ENCODE measurements at regions not wholly inside any gene's neighbourhood (a gene's known extent, or its start where the extent isn't known, plus 50 kb on each side); places are given as distances from the start of the nearest gene placed in this dataset.

- no peak for DNase-seq (ENCODE audit: low spot score)
- ATAC-seq: no peak
- intact Hi-C loops (cut with DNase I): no loop called here
Measured at GRCh38 chr3:31038086-31038739, 143.8 kb upstream of the GADL1 start.

GRCh38 chr3:31039145-31039544 lies 144.7 kb upstream of the GADL1 start:
- ATAC-seq (no peak), DNase-seq (ENCODE audit: low spot score) (no peak)
- intact Hi-C loops (cut with DNase I): no loop called here

DNA sequence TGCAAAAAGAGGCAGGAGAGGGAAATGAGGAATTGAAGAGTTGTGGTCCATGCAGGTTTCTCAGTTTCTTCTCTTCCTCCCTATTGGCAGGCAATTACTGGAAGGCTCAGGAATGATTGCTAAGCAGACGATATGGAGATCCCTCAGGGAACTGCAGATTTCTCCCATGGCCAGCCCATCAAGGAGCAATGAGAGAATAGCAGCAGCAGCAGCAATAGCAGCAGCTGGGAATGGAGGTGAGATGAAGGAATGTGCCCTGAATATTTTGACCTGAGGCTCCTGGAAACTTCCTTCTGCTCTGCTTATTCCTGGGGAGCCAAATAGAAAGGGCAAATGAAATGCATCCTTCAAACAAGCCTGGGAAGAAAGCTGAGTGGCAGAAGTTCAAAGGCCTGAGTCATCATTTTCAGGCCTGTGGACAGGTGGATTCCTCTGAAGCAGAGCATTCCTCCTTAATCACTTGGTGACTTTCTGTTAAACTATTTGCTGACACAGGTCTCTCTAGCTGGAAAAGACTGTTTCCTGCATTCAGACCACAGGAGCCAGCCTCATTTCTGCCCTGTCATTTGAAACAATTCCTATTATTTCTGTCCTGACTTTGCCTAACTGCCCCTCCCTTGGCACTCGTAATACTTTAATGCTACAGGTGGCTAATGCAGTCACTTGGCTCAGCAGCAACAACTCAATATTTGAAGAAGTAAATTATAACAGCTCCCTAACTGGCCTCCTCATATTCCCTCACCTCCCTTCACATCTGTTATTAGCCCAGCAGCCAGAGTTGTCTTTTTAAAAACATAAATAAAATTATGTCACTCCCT lies 146.9 kb upstream of the GADL1 start:
- intact Hi-C loops (cut with DNase I): no loop called here
- DNase-seq (ENCODE audit: low spot score): no peak
- no peak for ATAC-seq

- intact Hi-C loops (cut with DNase I): no loop called here
- ATAC-seq (peak; percentile 83), DNase-seq (ENCODE audit: low spot score) (no peak)
Measured at GRCh38 chr3:31043184-31043819, 148.8 kb upstream of the GADL1 start.

DNA sequence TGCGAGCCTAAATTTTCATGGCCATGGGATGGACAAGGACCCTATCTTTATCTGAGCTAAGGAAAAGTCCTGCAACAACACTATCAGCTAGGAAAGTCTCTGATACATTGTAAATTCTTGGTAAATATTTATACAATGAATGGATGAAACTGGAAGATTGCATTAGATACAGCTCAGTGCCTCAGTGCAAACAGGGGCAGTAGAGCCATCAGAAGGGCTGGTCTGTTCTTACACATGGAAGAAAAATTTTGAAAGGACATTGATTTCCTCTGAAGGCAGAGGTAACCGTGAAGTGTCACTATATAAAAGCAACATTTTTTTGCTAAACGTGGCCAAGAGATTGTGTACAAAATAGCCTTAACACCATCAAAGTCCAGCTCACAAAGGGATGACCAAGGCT lies 153.2 kb upstream of the GADL1 start:
- intact Hi-C loops (cut with DNase I): no loop called here
- no peak for DNase-seq (ENCODE audit: low spot score)
- no peak for ATAC-seq

DNA sequence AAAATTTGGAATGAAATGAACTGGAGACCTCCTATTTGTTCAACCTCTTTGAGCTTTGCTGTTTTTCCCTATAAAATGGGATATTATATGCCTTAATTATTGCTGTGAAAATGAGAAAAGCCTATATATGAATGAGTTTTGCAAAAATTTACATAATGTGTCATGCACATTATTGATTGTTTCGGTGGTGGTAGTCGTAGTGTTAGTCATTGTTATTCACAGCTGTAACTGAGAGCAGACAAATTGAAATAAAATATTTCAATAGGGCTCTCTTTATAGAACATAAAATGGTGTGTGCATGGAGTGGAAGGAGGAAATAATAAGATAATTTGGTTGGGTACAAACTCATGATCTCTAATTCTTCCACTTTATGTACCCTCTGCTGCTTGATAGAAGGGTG lies 153.7 kb upstream of the GADL1 start:
- intact Hi-C loops (cut with DNase I): no loop called here
- DNase-seq (ENCODE audit: low spot score) (no peak), ATAC-seq (no peak)

DNA sequence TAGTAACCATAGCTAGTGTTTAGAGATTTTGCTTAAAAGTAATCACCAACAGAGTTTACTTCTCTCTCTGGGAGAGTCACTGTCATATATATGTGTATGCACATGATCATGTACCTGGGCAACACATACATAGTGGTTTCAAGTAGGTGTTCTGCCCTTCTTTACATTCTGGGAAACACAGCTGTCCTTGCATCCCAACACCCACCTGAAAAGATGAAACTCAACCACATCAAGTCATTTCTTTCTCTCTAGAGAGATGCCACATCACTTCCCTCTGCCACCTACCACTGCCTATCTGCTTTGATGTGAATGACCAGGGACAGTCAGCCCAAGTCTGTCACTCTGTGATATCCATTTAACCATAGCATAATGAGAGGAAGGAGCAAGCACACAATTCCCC lies 155.8 kb upstream of the GADL1 start:
- DNase-seq (ENCODE audit: low spot score): no peak
- ATAC-seq: no peak
- intact Hi-C loops (cut with DNase I): no loop called here

- DNase-seq (ENCODE audit: low spot score) (no peak), ATAC-seq (no peak)
- intact Hi-C loops (cut with DNase I): no loop called here
Measured at GRCh38 chr3:31051226-31051625, 156.8 kb upstream of the GADL1 start.

- ATAC-seq (no peak), DNase-seq (ENCODE audit: low spot score) (no peak)
- intact Hi-C loops (cut with DNase I): no loop called here
Measured at GRCh38 chr3:31053299-31053698, 158.8 kb upstream of the GADL1 start.

GRCh38 chr3:31054032-31054431 lies 159.6 kb upstream of the GADL1 start:
- intact Hi-C loops (cut with DNase I): no loop called here
- DNase-seq (ENCODE audit: low spot score): no peak
- no peak for ATAC-seq

DNA sequence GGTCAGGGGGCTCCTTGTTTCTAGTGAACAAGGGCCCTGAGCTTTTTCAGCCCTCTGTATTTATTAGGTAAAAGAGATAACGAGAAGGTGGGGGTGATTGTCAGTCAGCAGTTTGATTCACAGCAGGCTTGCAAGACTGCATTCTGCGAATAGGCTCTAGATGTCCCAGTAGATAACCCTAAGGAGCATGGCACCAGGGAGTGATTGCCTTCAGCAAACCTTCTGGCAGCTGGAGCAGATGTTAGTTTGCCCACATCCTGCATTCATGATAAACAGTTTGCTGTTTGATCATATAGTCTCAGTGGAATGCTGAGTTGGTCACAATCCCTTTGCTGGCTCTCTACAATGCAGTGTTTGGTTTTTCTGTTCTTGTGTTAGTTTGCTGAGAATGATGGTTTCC lies 161.3 kb upstream of the GADL1 start:
- ATAC-seq: no peak
- DNase-seq (ENCODE audit: low spot score): no peak
- intact Hi-C loops (cut with DNase I): no loop called here

DNA sequence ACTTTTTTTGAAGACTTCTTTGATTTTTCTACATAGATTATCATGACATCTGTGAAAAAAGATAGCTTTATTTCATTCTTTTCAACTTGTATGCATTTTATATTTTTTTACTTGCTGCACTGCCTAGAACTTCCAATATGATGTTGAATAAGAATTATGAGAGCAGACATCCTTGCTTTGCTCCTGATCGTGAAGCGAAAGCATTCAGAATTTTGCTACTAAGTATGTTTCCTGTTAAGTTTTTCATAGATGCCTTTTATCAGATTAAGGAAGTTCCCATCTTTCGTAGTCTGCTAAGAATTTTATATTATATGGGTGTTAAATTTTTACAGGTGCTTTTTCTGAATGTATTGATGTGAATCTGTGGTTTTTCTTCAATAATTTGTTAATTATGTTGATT lies 163.4 kb upstream of the GADL1 start:
- no peak for ATAC-seq
- intact Hi-C loops (cut with DNase I): no loop called here
- DNase-seq (ENCODE audit: low spot score): no peak

GRCh38 chr3:31064021-31064420 lies 169.6 kb upstream of the GADL1 start:
- intact Hi-C loops (cut with DNase I): no loop called here
- DNase-seq (ENCODE audit: low spot score): no peak
- ATAC-seq: no peak

DNA sequence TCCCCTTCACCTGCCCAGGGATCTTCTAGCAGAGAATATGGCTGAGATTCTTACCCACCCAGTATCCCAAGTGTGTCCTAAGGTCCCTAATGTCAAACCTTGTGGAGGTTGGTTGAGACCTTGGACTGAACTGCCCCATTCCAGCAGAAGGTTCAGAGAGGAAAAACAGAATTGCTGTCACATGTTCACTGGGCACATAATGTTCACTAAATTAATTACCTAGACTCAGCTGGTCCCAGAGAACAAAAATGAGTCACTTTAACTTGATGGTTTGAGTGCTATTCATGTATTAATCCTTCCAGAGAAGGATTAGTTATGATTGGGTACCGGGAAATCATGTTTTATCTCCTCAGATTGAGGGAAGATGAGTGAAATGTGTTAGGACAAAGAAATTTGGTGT lies 171.3 kb upstream of the GADL1 start:
- intact Hi-C loops (cut with DNase I): no loop called here
- ATAC-seq (no peak), DNase-seq (ENCODE audit: low spot score) (no peak)

DNA sequence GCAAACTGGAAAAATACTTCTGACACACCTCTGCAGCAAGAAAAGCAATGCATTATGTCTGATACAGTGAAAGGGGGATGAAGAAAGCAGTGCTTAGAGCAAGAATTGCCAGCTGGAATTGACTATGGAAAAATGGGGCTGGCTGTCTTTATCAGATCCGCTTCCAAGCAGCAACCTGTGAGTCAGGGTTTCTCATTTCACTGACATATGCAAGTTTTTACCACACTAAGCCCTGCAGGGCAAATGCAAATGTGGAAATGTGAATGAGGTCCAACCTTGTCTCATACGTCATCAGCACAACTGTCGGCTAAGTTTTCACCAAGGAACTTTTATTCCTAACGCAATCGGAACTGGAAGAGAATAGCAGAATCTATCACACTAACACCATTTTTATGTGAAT lies 172.5 kb upstream of the GADL1 start:
- intact Hi-C loops (cut with DNase I): no loop called here
- ATAC-seq: peak; percentile 89
- no peak for DNase-seq (ENCODE audit: low spot score)

- intact Hi-C loops (cut with DNase I): no loop called here
- no peak for DNase-seq (ENCODE audit: low spot score)
- no peak for ATAC-seq
Measured at GRCh38 chr3:31075471-31075870, 181.0 kb upstream of the GADL1 start.

- DNase-seq (ENCODE audit: low spot score): no peak
- intact Hi-C loops (cut with DNase I): no loop called here
- no peak for ATAC-seq
Measured at GRCh38 chr3:31075876-31076275, 181.4 kb upstream of the GADL1 start.

GRCh38 chr3:31077021-31077601 lies 182.7 kb upstream of the GADL1 start:
- intact Hi-C loops (cut with DNase I): no loop called here
- no peak for DNase-seq (ENCODE audit: low spot score)

DNA sequence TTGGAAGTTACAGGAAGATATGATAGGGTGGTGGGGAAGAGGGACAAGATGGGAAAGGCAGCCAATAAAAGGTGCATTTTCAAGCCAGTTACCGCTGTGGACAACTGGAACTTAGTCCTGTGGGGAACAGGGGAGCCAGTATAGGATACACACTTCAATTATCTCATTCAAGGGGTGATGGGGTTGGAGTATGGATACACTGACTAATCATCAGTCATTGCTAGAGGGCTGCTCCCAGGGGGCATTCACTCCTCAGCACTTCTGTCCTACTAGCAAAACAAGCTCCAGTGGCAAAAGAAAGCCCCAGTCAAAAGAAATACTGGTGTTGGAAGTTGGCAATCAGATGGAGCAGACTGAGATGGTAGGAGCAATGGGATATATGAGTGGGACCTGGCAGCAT lies 183.4 kb upstream of the GADL1 start:
- no peak for ATAC-seq
- intact Hi-C loops (cut with DNase I): no loop called here
- DNase-seq (ENCODE audit: low spot score): no peak

More at GRCh38 chr3:31077021-31077601, 182.7 kb upstream of the GADL1 start:
- no peak for ATAC-seq

GRCh38 chr3:31079689-31080088 lies 185.2 kb upstream of the GADL1 start:
- ATAC-seq (no peak), DNase-seq (ENCODE audit: low spot score) (no peak)
- intact Hi-C loops (cut with DNase I): no loop called here
